Heart right ventricle (tissue), 16 donors: ENCODE measurements at regions not wholly inside any gene's neighbourhood (a gene's known extent, or its start where the extent isn't known, plus 50 kb on each side); places are given as distances from the start of the nearest gene placed in this dataset.

ENCODE experiments used
- ATAC-seq, 8 donors: fragments of 200-7000 bp; cut with Tn5 transposase; one replicate each; pipeline ENCODE4 v1.9.1; 2020; ENCODE audit warnings: mild to moderate bottlenecking in 8 of 8, moderate library complexity in 8 of 8, moderate number of reproducible peaks in 1 of 8
- DNase-seq, 2 donors: peaks; one replicate each; pipeline ENCODE4 v3.0.0-alpha.2; 2020
- H3K27ac ChIP-seq, 10 donors: fragments of 200-600 bp; sonication (generic) in 2 of 10; one replicate each; pipeline versions ENCODE4 v1.5.0 to v1.8.0; 2020 to 2022; ENCODE audit warnings: mild to moderate bottlenecking in 3 of 10
- H3K27me3 ChIP-seq, 7 donors: fragments of 200-600 bp; one replicate each; pipeline ENCODE4 v1.8.0; 2021 to 2022; ENCODE audit warnings: mild to moderate bottlenecking in 2 of 7
- H3K36me3 ChIP-seq, 9 donors: fragments of 200-600 bp; sonication (generic) in 1 of 9; one replicate each; pipeline versions ENCODE4 v1.5.0 to v1.8.0; 2020 to 2022; ENCODE audit warnings: mild to moderate bottlenecking in 2 of 9
- H3K4me1 ChIP-seq, 9 donors: fragments of 200-600 bp; sonication (generic) in 1 of 9; one replicate each; pipeline versions ENCODE4 v1.5.0 to v1.8.0; 2020 to 2022; ENCODE audit warnings: mild to moderate bottlenecking in 4 of 9
- H3K4me3 ChIP-seq, 10 donors: fragments of 200-600 bp; sonication (generic) in 2 of 10; one replicate each; pipeline versions ENCODE4 v1.5.0 to v1.8.0; 2020 to 2022; ENCODE audit warnings: mild to moderate bottlenecking in 7 of 10, moderate library complexity in 2 of 10
- H3K9me3 ChIP-seq, 11 donors: fragments of 200-600 bp in 10 of 11; sonication (generic) in 2 of 11; one replicate each; pipeline versions ENCODE4 v1.5.0 to v1.8.0; 2013 to 2022; ENCODE audit warnings: mild to moderate bottlenecking in 2 of 11, control low read depth in 1 of 11, moderate library complexity in 1 of 11
- CTCF ChIP-seq, 9 donors: fragments of 200-600 bp; sonication (generic) in 2 of 9; IDR thresholded peaks; one replicate each; pipeline versions ENCODE4 v1.5.0 to v1.8.0; 2021 to 2022; ENCODE audit warnings: antibody characterized with exemption in 9 of 9, mild to moderate bottlenecking in 5 of 9, moderate library complexity in 1 of 9
- WGBS, 2 donors: extraction: QIAGEN DNeasy Blood & Tissue Kit; methylation state at CpG; one replicate each; pipeline ENCODE4 v1.1.7; 2013; ENCODE audit warnings: inconsistent platforms in 1 of 2; 5-methylcytosine and 5-hydroxymethylcytosine counted together
- intact Hi-C, 10 donors: fragments of 100-400 bp; cut with DNase I; formaldehyde crosslinking; loops; one replicate each; pipeline versions ENCODE4 v1.11.1 to v1.14.2; 2022
- donor health status: Arrhythmogenic right ventricular cardiomyopathy.
- donor health status: ischemic (EF 13 %, LVEDD 7.1; RV severe dilation, severe dysfunction).
- donor health status: healthy with polysubstance abuse.
- donor health status: DM: no; HTN: yes; CAD: no.
- donor health status: DM: no; HTN: no; CAD: no.
- donor health status: ischemic (EF 25% LVEDD 6.9; RV normal size, moderate dysfunction).
- donor health status: ischemic (EF 25% LVEDD 5.7; RV mildly dilated, moderate dysfunction).
- donor health status: healthy.
- donor health status: DM: yes; HTN: yes; CAD: no.
- donor health status: Ischemic cardiomyopathy.
- donor health status: ischemic (EF 35%, LVEDD 5.7; RV mildly dilated, moderate dysfunction).
- donor health status: nonischemic (EF 11% LVEDD 7.7; RV severe dilation, severe dysfunction).
- donor health status: DM: yes; HTN: yes; CAD: no.
- donor health status: PGD.
- donor health status: ischemic (EF 29% LVEDD 5.4; RV normal size, mild dysfunction).
- donor health status: nonischemic (EF 23%, LVEDD 6.1; RV moderate dilation, normal function).

DNA sequence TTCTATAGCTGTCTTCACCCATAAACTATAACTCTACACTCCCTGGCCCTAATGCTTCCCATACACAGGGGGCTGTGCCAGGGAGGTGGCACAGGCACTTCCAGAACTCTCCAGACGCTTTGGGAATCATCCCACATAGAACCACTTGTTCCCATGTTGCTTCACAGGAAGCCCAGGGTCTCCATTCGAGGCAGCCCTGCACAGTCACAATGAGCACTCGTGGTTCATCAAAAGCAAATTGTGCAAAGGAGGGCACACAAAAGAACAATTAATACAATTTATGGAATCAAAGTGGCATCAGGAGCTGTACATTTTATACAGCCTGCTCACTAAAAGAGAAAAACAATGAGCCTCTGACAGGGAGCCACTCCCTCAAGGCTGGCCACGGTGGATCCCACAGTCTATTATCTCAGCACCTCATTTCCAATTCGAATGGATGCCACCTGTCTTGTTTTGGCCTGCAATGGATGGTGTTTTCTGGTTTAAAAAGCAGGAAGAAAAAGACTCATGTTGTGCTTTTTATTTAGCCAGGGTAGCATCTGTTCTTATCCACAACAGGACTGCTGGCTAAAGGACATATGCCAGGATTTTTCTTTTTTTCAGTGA, 354.8 kb downstream of the ENC1 start:
- intact Hi-C loops: loop anchor here in 2 of 10 donors (5.0 to 10.0 kb wide), 2 partner anchors 357 to 359 kb away; partner anchors contain the start of gene ENC1 (in 2 of the 2)
- Histone ChIP-seq H3K9me3 (no peaks in the 10 kb centered on the region), H3K27ac (peak overlapping the region in 1 of 10 donors; percentile 4), H3K4me3 (no peak overlapping the region), H3K27me3 (no peaks in the 10 kb centered on the region), H3K4me1 (peaks cover 0 to 22% (median 10%) of the 10 kb centered on the region in 9 donors), H3K36me3 (no peaks in the 10 kb centered on the region)
- ATAC-seq: no peak
- TF ChIP-seq CTCF (IDR thresholded peaks at IDR 0.05): no peak
- WGBS, 2 donors: 71 to 77% methylated on average over 5 of the region's 5 CpGs
- no peak for DNase-seq

- Histone ChIP-seq H3K9me3 (no peaks in the 10 kb centered on the region), H3K36me3 (no peaks in the 10 kb centered on the region), H3K27me3 (no peaks in the 10 kb centered on the region), H3K4me1 (peaks cover 0 to 7% (median 0%) of the 10 kb centered on the region in 9 donors), H3K4me3 (no peak overlapping the region), H3K27ac (no peak overlapping the region)
- no peak for TF ChIP-seq CTCF (IDR thresholded peaks at IDR 0.05)
- DNase-seq (no peak), ATAC-seq (no peak)
- intact Hi-C loops: loop anchor here in 1 of 10 donors (10.0 kb wide), 1 partner anchor 362 kb away; the partner anchor contains the start of gene ENC1
- 73 to 77% methylated on average over 5 of the region's 5 CpGs for WGBS, 2 donors
Measured at GRCh38 chr5:74282490-74282889, 358.0 kb downstream of the ENC1 start.

DNA sequence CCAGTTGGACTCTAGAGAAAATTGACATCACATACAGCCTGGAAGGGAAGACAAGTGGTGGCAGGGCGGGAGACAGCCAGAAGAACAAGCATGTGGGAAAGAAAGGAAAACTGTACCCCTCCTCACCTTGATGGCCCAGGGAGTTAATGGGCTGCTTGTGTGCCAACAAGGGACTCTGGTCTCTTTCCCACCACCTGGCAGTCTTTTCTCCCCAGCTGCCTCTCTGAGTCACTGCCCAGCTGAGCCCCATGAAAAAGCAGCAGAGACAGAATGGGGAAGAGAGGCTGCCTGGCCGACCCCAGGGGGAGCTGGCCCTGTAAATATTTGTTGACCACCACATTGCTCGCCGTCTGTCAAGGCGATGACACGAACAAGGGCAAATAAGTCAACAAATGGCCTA, 359.4 kb downstream of the ENC1 start:
- ATAC-seq (no peak), DNase-seq (no peak)
- Histone ChIP-seq H3K36me3 (no peaks in the 10 kb centered on the region), H3K27ac (no peak overlapping the region), H3K27me3 (no peaks in the 10 kb centered on the region), H3K4me1 (peaks cover 0 to 7% (median 0%) of the 10 kb centered on the region in 9 donors), H3K9me3 (no peaks in the 10 kb centered on the region), H3K4me3 (no peak overlapping the region)
- intact Hi-C loops: loop anchor here in 1 of 10 donors (10.0 kb wide), 1 partner anchor 364 kb away; the partner anchor contains the start of gene ENC1
- 80 to 85% methylated on average over 6 of the region's 6 CpGs for WGBS, 2 donors
- TF ChIP-seq CTCF (IDR thresholded peaks at IDR 0.05): no peak

DNA sequence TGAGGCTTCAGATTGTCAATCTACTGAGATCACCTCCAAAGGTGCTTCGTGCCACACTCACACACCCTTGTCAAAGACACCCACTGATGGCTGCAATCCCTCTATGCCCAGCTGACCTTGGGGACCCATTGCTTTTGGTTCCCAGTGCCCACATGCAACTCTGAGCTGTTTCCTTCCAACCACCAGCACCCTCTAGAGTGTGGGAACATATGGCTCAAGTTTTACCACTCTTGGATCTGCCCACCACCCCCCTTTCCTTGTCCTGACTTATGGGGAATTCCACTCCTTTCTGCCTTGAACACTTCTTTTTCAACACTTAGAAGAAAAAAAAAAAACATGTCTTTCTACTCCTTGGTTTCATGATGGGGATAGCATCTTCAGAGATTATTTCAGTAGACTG, 360.2 kb downstream of the ENC1 start:
- Histone ChIP-seq H3K27ac (no peak overlapping the region), H3K36me3 (no peaks in the 10 kb centered on the region), H3K27me3 (no peaks in the 10 kb centered on the region), H3K4me3 (no peak overlapping the region), H3K9me3 (no peaks in the 10 kb centered on the region), H3K4me1 (peaks cover 0 to 11% (median 0%) of the 10 kb centered on the region in 9 donors)
- no peak for TF ChIP-seq CTCF (IDR thresholded peaks at IDR 0.05)
- no peak for ATAC-seq
- DNase-seq: no peak
- WGBS, 2 donors: 92 to 96% methylated on average over 1 of the region's 1 CpG
- intact Hi-C loops: loop anchor here in 1 of 10 donors (10.0 kb wide), 1 partner anchor 364 kb away; the partner anchor contains the start of gene ENC1
